ENCODE measurements at regions not wholly inside any gene's neighbourhood (a gene's known extent, or its start where the extent isn't known, plus 50 kb on each side); places are given as distances from the start of the nearest gene placed in this dataset.

- TF ChIP-seq, protein P1, sequence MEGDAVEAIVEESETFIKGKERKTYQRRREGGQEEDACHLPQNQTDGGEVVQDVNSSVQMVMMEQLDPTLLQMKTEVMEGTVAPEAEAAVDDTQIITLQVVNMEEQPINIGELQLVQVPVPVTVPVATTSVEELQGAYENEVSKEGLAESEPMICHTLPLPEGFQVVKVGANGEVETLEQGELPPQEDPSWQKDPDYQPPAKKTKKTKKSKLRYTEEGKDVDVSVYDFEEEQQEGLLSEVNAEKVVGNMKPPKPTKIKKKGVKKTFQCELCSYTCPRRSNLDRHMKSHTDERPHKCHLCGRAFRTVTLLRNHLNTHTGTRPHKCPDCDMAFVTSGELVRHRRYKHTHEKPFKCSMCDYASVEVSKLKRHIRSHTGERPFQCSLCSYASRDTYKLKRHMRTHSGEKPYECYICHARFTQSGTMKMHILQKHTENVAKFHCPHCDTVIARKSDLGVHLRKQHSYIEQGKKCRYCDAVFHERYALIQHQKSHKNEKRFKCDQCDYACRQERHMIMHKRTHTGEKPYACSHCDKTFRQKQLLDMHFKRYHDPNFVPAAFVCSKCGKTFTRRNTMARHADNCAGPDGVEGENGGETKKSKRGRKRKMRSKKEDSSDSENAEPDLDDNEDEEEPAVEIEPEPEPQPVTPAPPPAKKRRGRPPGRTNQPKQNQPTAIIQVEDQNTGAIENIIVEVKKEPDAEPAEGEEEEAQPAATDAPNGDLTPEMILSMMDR (IDR thresholded peaks at IDR 0.05; ENCODE audit: low read depth, low read length), result no peak
- TF ChIP-seq EZH2phosphoT487 (IDR thresholded peaks at IDR 0.05; ENCODE audit: low read depth), result no peak
Observed at GRCh38 chr3:153373606-153374005, 211.6 kb downstream of the RAP2B start.
